ENCODE measurements at regions not wholly inside any gene's neighbourhood (a gene's known extent, or its start where the extent isn't known, plus 50 kb on each side); places are given as distances from the start of the nearest gene placed in this dataset. TPM values are rescaled to one million over a fixed set of nuclear protein-coding genes. Genes with fewer than 3 reads are reported as not detected.
A peak's percentile ranks its signal among the peaks of the same experiment; 100 is the strongest.
"Not testable (repeated sequence)": the region's sequence is repeated elsewhere in the genome, so short reads cannot be mapped to it uniquely, and the experiment has no call there.

GRCh38 chr9:85112933-85113418 lies 443.4 kb downstream of the NTRK2 start:
- no peak for DNase-seq (ENCODE audit: low spot score in 2 of 2)
- no peak for FAIRE-seq

DNA sequence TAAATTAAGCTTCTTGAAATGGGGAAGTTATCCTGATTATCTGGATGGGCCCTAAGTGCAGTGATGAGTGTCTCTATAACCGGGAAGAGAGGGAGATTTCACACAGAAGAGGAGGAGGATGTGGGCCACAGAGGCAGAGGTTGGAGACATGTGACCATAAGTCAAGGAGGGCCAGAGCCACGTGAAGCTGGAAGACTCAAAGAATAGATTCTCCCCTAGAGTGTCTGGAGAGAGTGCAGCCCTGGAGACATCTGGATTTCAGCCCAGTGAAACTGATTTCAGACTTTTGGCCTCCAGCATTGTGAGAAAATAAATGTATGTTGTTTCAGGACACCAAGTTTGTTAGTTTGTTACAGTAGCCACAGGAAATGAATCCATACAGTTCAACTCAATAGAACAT lies 442.9 kb downstream of the NTRK2 start:
- no peak for DNase-seq (ENCODE audit: low spot score in 2 of 2)
- FAIRE-seq, result no peak

- no peak for FAIRE-seq
- no peak for DNase-seq (ENCODE audit: low spot score in 2 of 2)
Measured at GRCh38 chr9:85108746-85109145, 439.2 kb downstream of the NTRK2 start.

DNA sequence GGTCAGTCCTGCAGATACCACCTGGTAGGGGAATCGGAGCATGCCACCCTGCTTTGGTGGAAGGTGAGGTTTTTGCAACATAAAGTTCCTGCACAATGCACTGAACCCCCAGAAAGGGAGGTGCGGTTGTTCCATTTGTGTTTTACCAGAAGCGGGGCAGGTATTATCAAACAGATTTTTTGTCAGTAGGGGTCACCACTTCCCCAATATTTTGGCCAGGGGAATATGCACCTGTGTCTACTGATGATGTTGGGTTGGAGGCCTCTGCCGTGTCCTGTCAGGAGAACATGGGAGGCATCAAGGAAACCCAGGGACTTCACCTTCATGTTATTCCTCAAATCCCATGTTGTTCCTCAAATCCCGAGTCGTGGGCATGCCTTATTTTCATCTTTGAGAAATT lies 438.7 kb downstream of the NTRK2 start:
- DNase-seq (ENCODE audit: low spot score in 2 of 2) (no peak), FAIRE-seq (no peak)

GRCh38 chr9:85089188-85089969 lies 419.9 kb downstream of the NTRK2 start:
- FAIRE-seq (no peak), DNase-seq (ENCODE audit: low spot score in 2 of 2) (no peak)

GRCh38 chr9:85081963-85082362 lies 412.4 kb downstream of the NTRK2 start:
- no peak for FAIRE-seq
- DNase-seq (ENCODE audit: low spot score in 2 of 2), result no peak

DNA sequence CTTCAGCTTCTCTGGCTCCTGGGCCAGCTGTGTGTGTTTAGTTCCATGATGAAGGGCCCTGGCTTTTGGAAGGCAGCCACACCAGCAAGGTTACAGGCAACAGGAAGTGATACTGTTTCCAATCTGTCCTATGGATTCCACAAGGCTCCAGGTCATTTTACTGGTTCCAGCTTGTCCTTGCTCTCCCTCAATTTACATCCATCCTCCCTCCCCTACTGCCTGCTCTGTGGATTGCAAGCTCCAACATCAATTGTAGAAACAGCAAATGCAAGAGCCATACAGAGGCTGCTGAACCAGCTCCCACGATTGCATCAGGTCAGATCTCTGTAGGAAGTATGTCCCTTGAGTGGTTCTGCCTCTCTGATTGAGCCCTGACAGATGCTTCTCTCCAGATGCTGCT lies 409.8 kb downstream of the NTRK2 start:
- no peak for DNase-seq (ENCODE audit: low spot score in 2 of 2)
- no peak for FAIRE-seq

GRCh38 chr9:85077944-85078343 lies 408.4 kb downstream of the NTRK2 start:
- FAIRE-seq, result no peak

DNA sequence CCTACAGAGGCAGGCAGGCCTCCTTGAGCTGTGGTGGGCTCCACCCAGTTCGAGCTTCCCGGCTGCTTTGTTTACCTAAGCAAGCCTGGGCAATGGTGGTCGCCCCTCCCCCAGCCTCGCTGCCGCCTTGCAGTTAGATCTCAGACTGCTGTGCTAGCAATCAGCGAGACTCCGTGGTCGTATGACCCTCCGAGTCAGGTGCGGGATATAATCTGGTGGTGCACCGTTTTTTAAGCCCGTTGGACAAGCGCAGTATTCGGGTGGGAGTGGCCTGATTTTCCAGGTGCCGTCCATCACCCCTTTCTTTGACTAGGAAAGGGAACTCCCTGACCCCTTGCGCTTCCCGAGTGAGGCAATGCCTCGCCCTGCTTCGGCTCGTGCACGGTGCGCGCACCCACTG lies 407.6 kb downstream of the NTRK2 start:
- FAIRE-seq; DNase-seq (ENCODE audit: low spot score in 2 of 2): not testable (repeated sequence)

More at GRCh38 chr9:85077944-85078343, 408.4 kb downstream of the NTRK2 start:
- DNase-seq (ENCODE audit: low spot score in 2 of 2), result peak in 1 of 2 donors; percentile 7

Small RNA genes in the stretch of these regions (small RNA-seq; reads per million reads assigned to genes)
- not detected for gene UBE2V1P10
